ENCODE measurements at regions not wholly inside any gene's neighbourhood (a gene's known extent, or its start where the extent isn't known, plus 50 kb on each side); places are given as distances from the start of the nearest gene placed in this dataset.

DNA sequence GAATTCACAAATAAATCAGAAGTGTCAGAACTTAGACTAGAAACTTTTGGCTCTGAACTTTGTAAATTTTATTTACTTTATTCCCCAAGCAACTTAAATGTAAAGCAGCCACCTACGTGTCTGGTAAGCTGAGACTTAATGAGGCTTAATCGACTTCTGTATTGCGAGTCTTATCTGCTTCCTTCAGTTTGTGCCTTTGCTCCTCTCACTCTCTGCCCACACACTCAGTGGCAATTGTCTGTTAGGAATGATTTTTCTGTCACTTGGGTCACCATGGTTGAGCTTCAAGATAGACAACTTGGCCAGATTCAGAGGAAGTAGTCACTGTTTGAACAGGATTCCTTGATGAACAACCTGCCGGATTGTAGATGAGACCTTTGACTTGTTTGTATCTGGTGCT, 691.4 kb upstream of the FSHR start:
- Histone ChIP-seq H4K20me1 (ENCODE audit: insufficient read depth) (no peaks in the 10 kb centered on the region), H3K9me3 (no peaks in the 10 kb centered on the region), H3K27me3 (ENCODE audit: insufficient read depth) (no peaks in the 10 kb centered on the region), H3K4me3 (ENCODE audit: low read depth in 2 of 2, low read length in 1 of 2) (no peak overlapping the region), H3K27ac (ENCODE audit: low read depth in 2 of 2, low read length in 1 of 2) (no peak overlapping the region), H3K4me2 (no peak overlapping the region), H3K9me2 (no peaks in the 10 kb centered on the region), H3K4me1 (ENCODE audit: control insufficient read depth in 1 of 2, insufficient read depth in 2 of 2, low read depth in 1 of 2, low read length in 1 of 2) (no peaks in the 10 kb centered on the region), H3K9ac (no peak overlapping the region), H3K79me2 (ENCODE audit: insufficient read depth) (no peaks in the 10 kb centered on the region), H3K36me3 (replicated peaks in 1 of 2; ENCODE audit: control insufficient read depth in 1 of 2, insufficient read depth in 2 of 2, low read length in 1 of 2) (no peaks in the 10 kb centered on the region), H2AFZ (ENCODE audit: low read depth) (no peak overlapping the region), H3F3A (replicated peaks; ENCODE audit: insufficient read depth) (no peaks in the 10 kb centered on the region)
- ChIA-PET CTCF (no interaction called here), POLR2A (no interaction called here)
- WGBS (ENCODE audit: low lambda C conversion rate) = 65% methylated on average over 4 of the region's 4 CpGs
- no peak for TF ChIP-seq FOXM1 (IDR thresholded peaks at IDR 0.05; ENCODE audit: low read depth)
- no peak for TF ChIP-seq GABPA (IDR thresholded peaks at IDR 0.05; ENCODE audit: low read depth)
- TF ChIP-seq TEAD4 (IDR thresholded peaks at IDR 0.05; ENCODE audit: borderline replicate concordance, insufficient read depth) = no peak
- TF ChIP-seq, protein P1, sequence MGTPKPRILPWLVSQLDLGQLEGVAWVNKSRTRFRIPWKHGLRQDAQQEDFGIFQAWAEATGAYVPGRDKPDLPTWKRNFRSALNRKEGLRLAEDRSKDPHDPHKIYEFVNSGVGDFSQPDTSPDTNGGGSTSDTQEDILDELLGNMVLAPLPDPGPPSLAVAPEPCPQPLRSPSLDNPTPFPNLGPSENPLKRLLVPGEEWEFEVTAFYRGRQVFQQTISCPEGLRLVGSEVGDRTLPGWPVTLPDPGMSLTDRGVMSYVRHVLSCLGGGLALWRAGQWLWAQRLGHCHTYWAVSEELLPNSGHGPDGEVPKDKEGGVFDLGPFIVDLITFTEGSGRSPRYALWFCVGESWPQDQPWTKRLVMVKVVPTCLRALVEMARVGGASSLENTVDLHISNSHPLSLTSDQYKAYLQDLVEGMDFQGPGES (IDR thresholded peaks at IDR 0.05; ENCODE audit: low read depth, low read length) = no peak
- TF ChIP-seq FOXJ3 (CRISPR knock-in tag; IDR thresholded peaks at IDR 0.05) = no peak
- no peak for TF ChIP-seq FOSL2 (IDR thresholded peaks at IDR 0.05; ENCODE audit: borderline replicate concordance, low read depth)
- TF ChIP-seq RXRA (IDR thresholded peaks at IDR 0.05; ENCODE audit: borderline replicate concordance, low read depth) = no peak
- TF ChIP-seq, protein P2, sequence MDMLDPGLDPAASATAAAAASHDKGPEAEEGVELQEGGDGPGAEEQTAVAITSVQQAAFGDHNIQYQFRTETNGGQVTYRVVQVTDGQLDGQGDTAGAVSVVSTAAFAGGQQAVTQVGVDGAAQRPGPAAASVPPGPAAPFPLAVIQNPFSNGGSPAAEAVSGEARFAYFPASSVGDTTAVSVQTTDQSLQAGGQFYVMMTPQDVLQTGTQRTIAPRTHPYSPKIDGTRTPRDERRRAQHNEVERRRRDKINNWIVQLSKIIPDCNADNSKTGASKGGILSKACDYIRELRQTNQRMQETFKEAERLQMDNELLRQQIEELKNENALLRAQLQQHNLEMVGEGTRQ (IDR thresholded peaks at IDR 0.05; ENCODE audit: borderline replicate concordance, low read depth, low read length) = no peak
- DNase-seq = no peak

DNA sequence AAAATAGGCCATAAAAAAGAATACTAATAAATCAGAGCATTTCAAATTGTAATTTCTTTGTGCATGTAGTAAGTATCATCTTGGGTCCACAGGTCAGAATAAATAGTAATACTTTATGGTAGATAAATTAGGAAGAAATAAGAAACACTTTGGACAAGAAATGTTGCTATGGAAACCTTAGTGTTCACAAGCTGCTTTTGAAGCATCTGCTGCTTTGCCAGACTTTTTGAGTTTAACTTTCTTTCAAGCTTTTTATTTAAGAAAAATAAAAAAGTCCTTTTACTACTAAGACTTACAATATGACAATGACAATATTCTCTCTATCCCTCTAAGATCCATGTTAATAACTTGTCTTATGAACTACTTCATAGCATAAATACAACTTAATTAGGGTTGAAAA, 690.7 kb upstream of the FSHR start:
- ChIA-PET POLR2A (no interaction called here), CTCF (interaction anchor here (0.7 kb wide), 1 partner anchor 11 kb away, joined by 3 read pairs; no protein-coding TSS in a partner anchor)
- no peaks in the 10 kb centered on the region for H3K27me3 ChIP-seq (ENCODE audit: insufficient read depth)
- no peak overlapping the region for H3K4me3 ChIP-seq (ENCODE audit: low read depth in 2 of 2, low read length in 1 of 2)
- H3K27ac ChIP-seq (ENCODE audit: low read depth in 2 of 2, low read length in 1 of 2) = no peak overlapping the region
- no peaks in the 10 kb centered on the region for H3F3A ChIP-seq (replicated peaks; ENCODE audit: insufficient read depth)
- no peak overlapping the region for H3K9ac ChIP-seq
- H3K79me2 ChIP-seq (ENCODE audit: insufficient read depth) = no peaks in the 10 kb centered on the region
- no peak overlapping the region for H2AFZ ChIP-seq (ENCODE audit: low read depth)
- no peak overlapping the region for H3K4me2 ChIP-seq
- no peaks in the 10 kb centered on the region for H3K9me3 ChIP-seq
- H3K36me3 ChIP-seq (replicated peaks in 1 of 2; ENCODE audit: control insufficient read depth in 1 of 2, insufficient read depth in 2 of 2, low read length in 1 of 2) = no peaks in the 10 kb centered on the region
- no peaks in the 10 kb centered on the region for H3K4me1 ChIP-seq (ENCODE audit: control insufficient read depth in 1 of 2, insufficient read depth in 2 of 2, low read depth in 1 of 2, low read length in 1 of 2)
- H3K9me2 ChIP-seq = no peaks in the 10 kb centered on the region
- no peaks in the 10 kb centered on the region for H4K20me1 ChIP-seq (ENCODE audit: insufficient read depth)
- no peak for DNase-seq
- TF ChIP-seq, protein P1 (IDR thresholded peaks at IDR 0.05; ENCODE audit: low read depth, low read length) = no peak
- TF ChIP-seq CHD2 (IDR thresholded peaks at IDR 0.05; ENCODE audit: low read length, partially characterized antibody) (no peak), GATA2 (CRISPR knock-in tag; IDR thresholded peaks at IDR 0.05) (no peak), TCF12 (IDR thresholded peaks at IDR 0.05) (no peak), NRF1 (IDR thresholded peaks at IDR 0.05; ENCODE audit: low read depth, low read length) (no peak), JUND (IDR thresholded peaks at IDR 0.05) (no peak), TAF1 (IDR thresholded peaks at IDR 0.05; ENCODE audit: borderline replicate concordance, low read depth, low read length) (no peak), EZH2phosphoT487 (IDR thresholded peaks at IDR 0.05; ENCODE audit: borderline replicate concordance, low read depth) (no peak), GABPA (IDR thresholded peaks at IDR 0.05; ENCODE audit: low read depth) (no peak), SIN3A (IDR thresholded peaks at IDR 0.05; ENCODE audit: borderline replicate concordance, low read depth, low read length) (no peak), FOXM1 (IDR thresholded peaks at IDR 0.05; ENCODE audit: low read depth) (no peak), RXRA (IDR thresholded peaks at IDR 0.05; ENCODE audit: borderline replicate concordance, low read depth) (no peak)
- TF ChIP-seq, protein P3, sequence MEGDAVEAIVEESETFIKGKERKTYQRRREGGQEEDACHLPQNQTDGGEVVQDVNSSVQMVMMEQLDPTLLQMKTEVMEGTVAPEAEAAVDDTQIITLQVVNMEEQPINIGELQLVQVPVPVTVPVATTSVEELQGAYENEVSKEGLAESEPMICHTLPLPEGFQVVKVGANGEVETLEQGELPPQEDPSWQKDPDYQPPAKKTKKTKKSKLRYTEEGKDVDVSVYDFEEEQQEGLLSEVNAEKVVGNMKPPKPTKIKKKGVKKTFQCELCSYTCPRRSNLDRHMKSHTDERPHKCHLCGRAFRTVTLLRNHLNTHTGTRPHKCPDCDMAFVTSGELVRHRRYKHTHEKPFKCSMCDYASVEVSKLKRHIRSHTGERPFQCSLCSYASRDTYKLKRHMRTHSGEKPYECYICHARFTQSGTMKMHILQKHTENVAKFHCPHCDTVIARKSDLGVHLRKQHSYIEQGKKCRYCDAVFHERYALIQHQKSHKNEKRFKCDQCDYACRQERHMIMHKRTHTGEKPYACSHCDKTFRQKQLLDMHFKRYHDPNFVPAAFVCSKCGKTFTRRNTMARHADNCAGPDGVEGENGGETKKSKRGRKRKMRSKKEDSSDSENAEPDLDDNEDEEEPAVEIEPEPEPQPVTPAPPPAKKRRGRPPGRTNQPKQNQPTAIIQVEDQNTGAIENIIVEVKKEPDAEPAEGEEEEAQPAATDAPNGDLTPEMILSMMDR (IDR thresholded peaks at IDR 0.05) = no peak
- TF ChIP-seq, protein P4, sequence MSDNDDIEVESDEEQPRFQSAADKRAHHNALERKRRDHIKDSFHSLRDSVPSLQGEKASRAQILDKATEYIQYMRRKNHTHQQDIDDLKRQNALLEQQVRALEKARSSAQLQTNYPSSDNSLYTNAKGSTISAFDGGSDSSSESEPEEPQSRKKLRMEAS (IDR thresholded peaks at IDR 0.05; ENCODE audit: low read depth) = no peak
- TF ChIP-seq, protein P5, sequence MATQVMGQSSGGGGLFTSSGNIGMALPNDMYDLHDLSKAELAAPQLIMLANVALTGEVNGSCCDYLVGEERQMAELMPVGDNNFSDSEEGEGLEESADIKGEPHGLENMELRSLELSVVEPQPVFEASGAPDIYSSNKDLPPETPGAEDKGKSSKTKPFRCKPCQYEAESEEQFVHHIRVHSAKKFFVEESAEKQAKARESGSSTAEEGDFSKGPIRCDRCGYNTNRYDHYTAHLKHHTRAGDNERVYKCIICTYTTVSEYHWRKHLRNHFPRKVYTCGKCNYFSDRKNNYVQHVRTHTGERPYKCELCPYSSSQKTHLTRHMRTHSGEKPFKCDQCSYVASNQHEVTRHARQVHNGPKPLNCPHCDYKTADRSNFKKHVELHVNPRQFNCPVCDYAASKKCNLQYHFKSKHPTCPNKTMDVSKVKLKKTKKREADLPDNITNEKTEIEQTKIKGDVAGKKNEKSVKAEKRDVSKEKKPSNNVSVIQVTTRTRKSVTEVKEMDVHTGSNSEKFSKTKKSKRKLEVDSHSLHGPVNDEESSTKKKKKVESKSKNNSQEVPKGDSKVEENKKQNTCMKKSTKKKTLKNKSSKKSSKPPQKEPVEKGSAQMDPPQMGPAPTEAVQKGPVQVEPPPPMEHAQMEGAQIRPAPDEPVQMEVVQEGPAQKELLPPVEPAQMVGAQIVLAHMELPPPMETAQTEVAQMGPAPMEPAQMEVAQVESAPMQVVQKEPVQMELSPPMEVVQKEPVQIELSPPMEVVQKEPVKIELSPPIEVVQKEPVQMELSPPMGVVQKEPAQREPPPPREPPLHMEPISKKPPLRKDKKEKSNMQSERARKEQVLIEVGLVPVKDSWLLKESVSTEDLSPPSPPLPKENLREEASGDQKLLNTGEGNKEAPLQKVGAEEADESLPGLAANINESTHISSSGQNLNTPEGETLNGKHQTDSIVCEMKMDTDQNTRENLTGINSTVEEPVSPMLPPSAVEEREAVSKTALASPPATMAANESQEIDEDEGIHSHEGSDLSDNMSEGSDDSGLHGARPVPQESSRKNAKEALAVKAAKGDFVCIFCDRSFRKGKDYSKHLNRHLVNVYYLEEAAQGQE (IDR thresholded peaks at IDR 0.05; ENCODE audit: low read depth, low read length) = no peak

Measured in SK-N-SH (cell line).